ENCODE measurements at regions not wholly inside any gene's neighbourhood (a gene's known extent, or its start where the extent isn't known, plus 50 kb on each side); places are given as distances from the start of the nearest gene placed in this dataset.
A peak's percentile ranks its signal among the peaks of the same experiment; 100 is the strongest.
"Not testable (repeated sequence)": the region's sequence is repeated elsewhere in the genome, so short reads cannot be mapped to it uniquely, and the experiment has no call there.

DNA sequence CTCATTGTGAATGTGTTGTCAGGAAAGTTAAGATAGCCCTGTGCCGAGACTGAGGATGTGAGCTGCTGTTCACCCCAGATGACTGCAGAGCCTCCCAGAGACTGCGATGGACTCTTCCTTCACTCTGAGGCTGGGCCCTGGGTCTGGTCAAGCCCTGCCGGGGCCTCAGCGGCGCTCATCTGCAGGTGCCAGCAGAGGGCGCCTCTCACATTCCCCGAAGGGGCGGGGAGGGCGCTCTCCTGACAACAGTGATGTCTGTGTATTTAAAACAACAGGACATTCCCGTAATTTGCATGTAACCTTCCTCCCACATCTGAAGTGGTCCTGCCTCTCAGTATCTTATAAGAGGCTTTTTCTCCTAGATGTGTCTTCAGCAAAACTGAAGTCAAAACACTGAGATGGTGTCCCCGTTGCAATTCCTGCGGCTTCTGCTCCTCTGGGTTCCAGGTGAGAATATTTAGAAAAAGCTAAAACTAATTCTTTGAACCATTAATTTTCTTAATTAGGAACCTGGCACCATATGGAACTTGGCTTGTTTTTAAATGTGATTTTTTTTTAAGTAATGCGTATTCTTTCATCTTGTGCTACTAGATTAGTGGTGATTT, 1377.9 kb downstream of the RPIA start:
- no peaks in the 10 kb centered on the region for H3K36me3 Mint-ChIP-seq (ENCODE audit: low read depth)
- ATAC-seq (ENCODE audit: low read depth) (no peak), DNase-seq (peak; percentile 34)
- intact Hi-C loops (cut with micrococcal nuclease): no loop called here
- H3K27me3 Mint-ChIP-seq: peaks cover 24% of the 10 kb centered on the region
- POLR2A ChIA-PET: no interaction called here
- TF ChIP-seq, protein P1, sequence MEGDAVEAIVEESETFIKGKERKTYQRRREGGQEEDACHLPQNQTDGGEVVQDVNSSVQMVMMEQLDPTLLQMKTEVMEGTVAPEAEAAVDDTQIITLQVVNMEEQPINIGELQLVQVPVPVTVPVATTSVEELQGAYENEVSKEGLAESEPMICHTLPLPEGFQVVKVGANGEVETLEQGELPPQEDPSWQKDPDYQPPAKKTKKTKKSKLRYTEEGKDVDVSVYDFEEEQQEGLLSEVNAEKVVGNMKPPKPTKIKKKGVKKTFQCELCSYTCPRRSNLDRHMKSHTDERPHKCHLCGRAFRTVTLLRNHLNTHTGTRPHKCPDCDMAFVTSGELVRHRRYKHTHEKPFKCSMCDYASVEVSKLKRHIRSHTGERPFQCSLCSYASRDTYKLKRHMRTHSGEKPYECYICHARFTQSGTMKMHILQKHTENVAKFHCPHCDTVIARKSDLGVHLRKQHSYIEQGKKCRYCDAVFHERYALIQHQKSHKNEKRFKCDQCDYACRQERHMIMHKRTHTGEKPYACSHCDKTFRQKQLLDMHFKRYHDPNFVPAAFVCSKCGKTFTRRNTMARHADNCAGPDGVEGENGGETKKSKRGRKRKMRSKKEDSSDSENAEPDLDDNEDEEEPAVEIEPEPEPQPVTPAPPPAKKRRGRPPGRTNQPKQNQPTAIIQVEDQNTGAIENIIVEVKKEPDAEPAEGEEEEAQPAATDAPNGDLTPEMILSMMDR (IDR thresholded peaks at IDR 0.05): no peak
- H3K4me1 Mint-ChIP-seq: no peaks in the 10 kb centered on the region
- H3K9me3 Mint-ChIP-seq: no peaks in the 10 kb centered on the region
- CTCF ChIA-PET: no interaction called here
- no peak overlapping the region for H3K4me3 Mint-ChIP-seq
- no peak overlapping the region for H3K27ac Mint-ChIP-seq

DNA sequence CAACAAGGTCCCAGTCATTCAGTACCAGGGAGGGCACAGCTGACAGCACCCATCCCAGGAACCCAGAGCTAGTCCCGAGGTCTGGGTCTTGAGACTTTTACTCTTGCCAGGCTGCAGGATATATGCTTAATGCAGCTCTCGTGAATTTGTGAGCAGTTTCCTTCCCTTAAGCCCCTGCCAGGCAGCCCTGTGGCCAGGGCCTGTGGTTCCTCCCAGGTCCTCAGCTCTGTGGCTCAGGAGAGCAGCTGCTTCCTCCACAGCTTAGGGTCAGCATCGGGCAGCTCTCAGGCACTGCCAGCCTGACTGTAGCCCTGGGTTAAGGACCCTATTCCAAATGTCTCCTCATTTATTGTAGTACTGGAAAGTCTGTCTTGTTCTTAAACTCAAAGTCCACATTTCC, 1384.8 kb downstream of the RPIA start:
- DNase-seq (no peak), ATAC-seq (ENCODE audit: low read depth) (no peak)
- TF ChIP-seq, protein P1 (IDR thresholded peaks at IDR 0.05): no peak
- ChIA-PET CTCF (interaction anchor here (1.0 kb wide), 1 partner anchor 8 kb away, joined by 3 read pairs; no protein-coding TSS in a partner anchor), POLR2A (no interaction called here)
- intact Hi-C loops (cut with micrococcal nuclease): no loop called here
- H3K27me3 Mint-ChIP-seq: no peaks in the 10 kb centered on the region
- H3K36me3 Mint-ChIP-seq (ENCODE audit: low read depth): no peaks in the 10 kb centered on the region
- H3K4me3 Mint-ChIP-seq: no peak overlapping the region
- H3K4me1 Mint-ChIP-seq: no peaks in the 10 kb centered on the region
- H3K27ac Mint-ChIP-seq: no peak overlapping the region
- H3K9me3 Mint-ChIP-seq: no peaks in the 10 kb centered on the region

DNA sequence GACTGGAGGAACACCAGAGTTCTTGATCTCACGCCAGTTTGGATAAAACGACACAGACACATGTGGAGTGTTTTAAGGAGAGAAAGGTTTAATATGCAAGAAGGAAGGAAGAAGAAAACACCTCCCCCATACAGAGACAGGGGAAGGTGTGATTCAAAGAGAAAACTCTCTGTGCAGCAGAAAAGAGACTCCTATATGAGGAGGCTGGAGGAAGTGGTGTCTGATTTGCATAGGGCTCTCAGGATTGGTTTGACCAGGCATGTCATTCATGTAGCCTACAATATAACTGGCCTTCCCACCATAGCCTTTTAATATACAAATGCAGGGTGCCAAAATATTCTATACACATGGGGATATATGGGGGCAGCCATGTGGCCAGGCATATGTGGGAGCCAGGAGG, 1386.5 kb downstream of the RPIA start:
- Mint-ChIP-seq H3K4me1 (no peaks in the 10 kb centered on the region), H3K4me3 (no peak overlapping the region)

DNA sequence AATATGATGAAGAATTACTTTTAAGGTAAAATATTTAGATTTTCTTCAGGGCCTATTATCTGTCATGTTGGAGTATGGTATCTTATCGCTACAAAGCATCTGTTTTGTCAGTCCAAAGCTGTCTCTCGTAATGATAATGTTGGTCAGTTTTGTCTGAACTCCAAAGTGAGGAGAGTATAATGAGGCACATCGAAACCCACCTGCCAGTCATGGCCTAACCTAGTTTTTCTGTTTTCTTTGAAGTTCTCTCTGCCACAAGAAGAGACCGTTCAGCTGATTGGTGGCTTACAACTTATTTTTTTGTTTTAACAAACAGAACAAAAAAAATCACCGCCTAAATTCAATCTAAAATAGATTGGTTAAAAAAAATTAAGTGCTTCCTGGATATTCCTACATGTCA, 1387.9 kb downstream of the RPIA start:
- no peaks in the 10 kb centered on the region for H3K27me3 Mint-ChIP-seq
- no peak overlapping the region for H3K4me3 Mint-ChIP-seq
- POLR2A ChIA-PET: no interaction called here
- intact Hi-C loops (cut with micrococcal nuclease): no loop called here
- H3K27ac Mint-ChIP-seq: no peak overlapping the region
- ATAC-seq (ENCODE audit: low read depth) (no peak), DNase-seq (no peak)
- H3K4me1 Mint-ChIP-seq: no peaks in the 10 kb centered on the region
- CTCF ChIA-PET: no interaction called here
- H3K36me3 Mint-ChIP-seq (ENCODE audit: low read depth): no peaks in the 10 kb centered on the region
- TF ChIP-seq, protein P1 (IDR thresholded peaks at IDR 0.05): no peak
- no peaks in the 10 kb centered on the region for H3K9me3 Mint-ChIP-seq

More for the DNA sequence above, 1386.5 kb downstream of the RPIA start:
- TF ChIP-seq, protein P1 (IDR thresholded peaks at IDR 0.05): no peak
- POLR2A ChIA-PET: no interaction called here
- Mint-ChIP-seq H3K27ac (no peak overlapping the region), H3K27me3 (no peaks in the 10 kb centered on the region), H3K9me3 (no peaks in the 10 kb centered on the region), H3K36me3 (ENCODE audit: low read depth) (no peaks in the 10 kb centered on the region)
- no peak for DNase-seq
- intact Hi-C loops (cut with micrococcal nuclease): no loop called here
- CTCF ChIA-PET: no interaction called here
- ATAC-seq (ENCODE audit: low read depth): no peak

DNA sequence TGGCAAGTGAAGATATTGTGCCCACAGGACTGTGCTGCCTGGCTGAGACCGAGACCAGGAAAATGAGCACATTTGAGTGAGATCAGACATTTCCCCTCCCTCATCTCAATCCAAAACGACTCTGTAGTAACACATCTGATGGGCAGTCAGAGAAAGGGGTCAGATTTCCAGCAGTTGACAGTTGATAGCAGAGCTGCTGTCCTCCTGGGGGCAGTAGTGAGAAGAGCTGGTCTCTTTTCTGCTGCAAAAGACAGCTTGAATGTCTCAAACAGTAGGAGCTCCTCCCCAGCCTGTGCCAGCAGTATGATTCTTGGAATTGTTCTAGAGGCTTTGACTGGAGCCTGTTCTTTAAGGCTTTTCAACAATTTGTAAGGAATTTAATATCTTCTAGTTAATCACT, 1396.3 kb downstream of the RPIA start:
- H3K4me1 Mint-ChIP-seq; CTCF ChIA-PET; H3K36me3 Mint-ChIP-seq (ENCODE audit: low read depth); ATAC-seq (ENCODE audit: low read depth); H3K9me3 Mint-ChIP-seq; H3K27me3 Mint-ChIP-seq; H3K27ac Mint-ChIP-seq; H3K4me3 Mint-ChIP-seq; POLR2A ChIA-PET; intact Hi-C loops (cut with micrococcal nuclease); DNase-seq: not testable (repeated sequence)

DNA sequence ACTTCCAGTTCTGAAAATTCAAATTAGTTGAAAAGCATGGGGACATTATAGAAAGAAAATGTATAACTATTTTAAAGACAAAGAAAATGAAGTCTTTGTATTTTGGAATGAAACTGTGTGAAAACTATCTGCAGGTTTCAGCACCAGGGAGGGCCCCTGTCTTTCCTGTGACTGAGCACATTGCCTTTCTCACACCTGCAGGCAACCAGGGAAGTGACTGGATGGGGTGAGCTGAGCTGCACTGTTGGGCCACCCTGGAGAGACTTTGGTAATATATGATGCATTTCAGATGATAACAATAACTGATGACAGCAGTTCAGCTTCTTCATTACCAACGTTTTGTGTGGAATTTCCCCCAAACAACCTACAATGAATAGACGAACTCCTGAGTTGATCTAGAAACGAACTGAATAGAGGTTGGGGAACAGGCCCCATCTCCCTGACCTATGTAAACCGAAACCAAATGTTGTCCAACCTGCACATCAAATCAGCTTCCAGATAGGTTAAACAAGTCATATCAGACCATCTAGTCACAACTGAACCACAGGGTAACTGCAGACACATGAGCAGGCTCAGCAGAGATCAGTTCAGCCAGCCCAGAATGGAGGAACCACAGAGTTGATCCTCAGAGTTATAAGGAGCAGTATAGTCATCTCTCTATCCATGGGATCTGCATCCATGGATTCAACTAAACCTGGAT, 1402.2 kb downstream of the RPIA start:
- H3K4me1 Mint-ChIP-seq; CTCF ChIA-PET; ATAC-seq (ENCODE audit: low read depth); H3K27me3 Mint-ChIP-seq; H3K27ac Mint-ChIP-seq; H3K4me3 Mint-ChIP-seq; DNase-seq; H3K9me3 Mint-ChIP-seq; POLR2A ChIA-PET; H3K36me3 Mint-ChIP-seq (ENCODE audit: low read depth); intact Hi-C loops (cut with micrococcal nuclease): not testable (repeated sequence)

DNA sequence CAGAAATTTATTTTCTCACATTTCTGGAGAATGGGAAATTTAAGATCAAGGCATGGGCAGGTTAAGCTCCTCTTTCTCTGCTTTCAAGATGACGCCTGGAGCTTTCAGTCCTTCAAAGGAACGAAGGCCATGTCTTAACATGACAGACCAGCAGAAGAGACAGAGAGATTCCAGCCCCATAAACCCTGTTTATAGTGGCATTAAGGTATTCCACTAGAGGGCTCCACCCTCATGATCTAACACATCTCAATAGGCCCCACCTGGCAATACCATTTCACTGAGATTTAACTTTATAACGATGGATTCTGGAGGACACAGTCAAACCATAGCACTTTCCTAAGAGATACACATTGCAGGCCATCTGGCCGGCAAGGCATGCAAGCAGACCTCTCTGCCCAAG, 1406.1 kb downstream of the RPIA start:
- H3K4me3 Mint-ChIP-seq; H3K27ac Mint-ChIP-seq; H3K36me3 Mint-ChIP-seq (ENCODE audit: low read depth); POLR2A ChIA-PET; H3K9me3 Mint-ChIP-seq; intact Hi-C loops (cut with micrococcal nuclease); H3K27me3 Mint-ChIP-seq; CTCF ChIA-PET; ATAC-seq (ENCODE audit: low read depth); DNase-seq; H3K4me1 Mint-ChIP-seq: not testable (repeated sequence)

DNA sequence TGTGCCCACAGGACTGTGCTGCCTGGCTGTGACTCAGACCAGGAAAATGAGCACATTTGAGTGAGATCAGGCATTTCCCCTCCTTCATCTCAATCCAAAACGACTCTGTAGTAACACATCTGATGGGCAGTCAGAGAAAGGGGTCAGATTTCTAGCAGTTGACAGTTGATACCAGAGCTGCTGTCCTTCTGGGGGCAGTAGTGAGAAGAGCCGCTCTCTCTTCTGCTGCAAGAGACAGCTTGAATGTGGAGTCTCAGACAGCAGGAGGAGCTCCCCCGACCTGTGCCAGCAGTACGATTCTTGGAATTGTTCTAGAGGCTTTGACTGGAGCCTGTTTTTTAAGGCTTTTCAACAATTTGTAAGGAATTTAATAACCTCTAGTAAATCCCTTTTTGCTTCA, 1413.7 kb downstream of the RPIA start:
- POLR2A ChIA-PET; H3K4me3 Mint-ChIP-seq; H3K27me3 Mint-ChIP-seq; intact Hi-C loops (cut with micrococcal nuclease); H3K4me1 Mint-ChIP-seq; H3K27ac Mint-ChIP-seq; H3K9me3 Mint-ChIP-seq; CTCF ChIA-PET; DNase-seq; ATAC-seq (ENCODE audit: low read depth); H3K36me3 Mint-ChIP-seq (ENCODE audit: low read depth): not testable (repeated sequence)

DNA sequence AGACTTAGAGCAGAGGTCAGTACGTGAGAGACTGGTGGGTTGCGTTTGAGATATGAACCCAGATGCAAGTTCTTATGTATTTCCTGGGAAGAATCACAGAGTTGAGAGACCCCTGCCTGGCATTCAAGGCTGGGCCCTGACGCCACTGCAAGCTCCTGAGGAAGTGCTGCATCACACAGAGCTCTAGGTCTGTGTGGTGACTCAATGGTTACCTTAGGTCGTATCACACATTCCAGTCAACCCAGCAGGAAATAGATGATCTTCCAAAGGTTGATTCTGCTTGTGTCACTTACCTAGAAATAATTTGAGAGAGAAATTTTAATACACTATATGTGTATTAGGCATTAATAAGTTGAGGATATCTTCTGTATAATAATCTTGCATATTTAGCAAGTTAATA, 1431.9 kb downstream of the RPIA start:
- CTCF ChIA-PET; H3K27me3 Mint-ChIP-seq; H3K27ac Mint-ChIP-seq; H3K9me3 Mint-ChIP-seq; DNase-seq; H3K4me1 Mint-ChIP-seq; ATAC-seq (ENCODE audit: low read depth); H3K4me3 Mint-ChIP-seq; intact Hi-C loops (cut with micrococcal nuclease); H3K36me3 Mint-ChIP-seq (ENCODE audit: low read depth); POLR2A ChIA-PET: not testable (repeated sequence)

Data from activated B cell treated with CpG ODN at 0.5 μM for 24 hours (primary cell).